K562 (cell line): ENCODE measurements at regions not wholly inside any gene's neighbourhood (a gene's known extent, or its start where the extent isn't known, plus 50 kb on each side); places are given as distances from the start of the nearest gene placed in this dataset.

Experiments used
- CEBPG ChIP-seq, 3 experiments: fragments of 200-800 bp in 1 of 3; sonication (Bioruptor generic) in 1 of 3; sonication (generic) in 1 of 3; formaldehyde crosslinking in 1 of 3; IDR thresholded peaks in 2 of 3; conservative IDR thresholded peaks in 1 of 3; 2 replicates each; pipeline versions ENCODE4 v1.6.1 to v1.8.0; 2016 to 2022; ENCODE audit warnings: missing compliant biosample characterization in 2 of 3, missing genetic modification characterization in 2 of 3, mild to moderate bottlenecking in 1 of 3, missing genetic modification reagents in 1 of 3
- HDAC2 ChIP-seq: fragments of 450-650 bp; IDR thresholded peaks from 2 replicates; pipeline ENCODE4 v1.6.1; 2016; ENCODE audit warnings: mild to moderate bottlenecking
- KAT8 ChIP-seq: fragments of 450-650 bp; IDR thresholded peaks from 2 replicates; pipeline ENCODE4 v1.6.1; 2016; ENCODE audit warnings: low read depth, mild to moderate bottlenecking
- TCF3 ChIP-seq: sonication (generic); formaldehyde crosslinking; IDR thresholded peaks from 2 replicates; pipeline ENCODE4 v1.4.0; 2020; ENCODE audit warnings: mild to moderate bottlenecking, missing genetic modification reagents
- ZFP36 ChIP-seq: fragments of 150-350 bp; IDR thresholded peaks from 2 replicates; pipeline ENCODE4 v1.6.1; 2018; ENCODE audit warnings: low read length, low read depth; ENCODE audit not compliant: partially characterized antibody
- ZNF134 ChIP-seq: fragments of 250-450 bp; sonication (Bioruptor Pico); conservative IDR thresholded peaks from 2 replicates; pipeline ENCODE4 v1.4.0; 2020
- TF ChIP-seq, protein P1 (sequence below): sonication (generic); formaldehyde crosslinking; IDR thresholded peaks from 2 replicates; pipeline ENCODE4 v1.9.0; 2022; ENCODE audit warnings: mild to moderate bottlenecking, missing genetic modification reagents
- TF ChIP-seq, protein P2 (sequence below): sonication (generic); formaldehyde crosslinking; IDR thresholded peaks from 2 replicates; pipeline ENCODE4 v1.8.1; 2022; ENCODE audit warnings: missing genetic modification reagents
- TF ChIP-seq, protein P3 (sequence below): fragments of 250-450 bp; sonication (Bioruptor Pico); IDR thresholded peaks from 2 replicates; pipeline ENCODE4 v1.9.0; 2021; ENCODE audit warnings: mild to moderate bottlenecking, inconsistent platforms
- TF ChIP-seq, protein P4 (sequence below): fragments of 250-450 bp; sonication (Bioruptor Pico); IDR thresholded peaks from 2 replicates; pipeline ENCODE4 v1.5.0; 2021
- TF ChIP-seq, protein P5 (sequence below), 3 experiments: fragments of 200-800 bp in 1 of 3; fragments of 250-450 bp in 1 of 3; fragments of 450-650 bp in 1 of 3; sonication (Bioruptor Pico) in 1 of 3; sonication (Bioruptor generic) in 1 of 3; formaldehyde crosslinking in 1 of 3; IDR thresholded peaks; 2 replicates each; pipeline versions ENCODE4 v1.6.1 to v1.8.0; 2016 to 2022; ENCODE audit warnings: mild to moderate bottlenecking in 2 of 3, missing genetic modification characterization in 2 of 3, missing compliant biosample characterization in 1 of 3, moderate library complexity in 1 of 3

DNA sequence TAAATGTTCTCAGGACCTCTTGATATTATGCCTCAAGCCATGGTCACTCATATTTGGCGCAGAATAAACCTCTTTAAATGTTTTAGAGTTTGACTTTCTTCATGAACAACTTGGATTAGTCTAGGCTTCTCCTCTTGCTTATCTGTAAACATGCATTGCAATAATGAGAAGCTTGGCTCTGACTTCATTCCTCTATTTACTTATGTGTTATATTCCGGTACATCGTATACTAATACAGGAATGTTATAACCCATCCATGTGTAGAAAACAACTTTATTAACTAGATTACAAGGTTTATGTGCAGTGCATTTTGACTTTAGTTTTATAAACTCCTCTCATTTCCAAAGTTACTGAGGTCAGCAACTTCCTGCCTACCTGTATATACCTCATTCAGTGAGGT is 944.3 kb upstream of the GHITM start (continued):
- no peak for TF ChIP-seq CEBPG (CRISPR knock-in tag; IDR thresholded peaks at IDR 0.05)
- TF ChIP-seq CEBPG (tag; conservative IDR thresholded peaks at IDR 0.05 in 1 of 2, IDR thresholded peaks at IDR 0.05 in 1 of 2): no peak
- no peak for TF ChIP-seq ZNF134 (CRISPR knock-in tag)
- TF ChIP-seq, protein P1, sequence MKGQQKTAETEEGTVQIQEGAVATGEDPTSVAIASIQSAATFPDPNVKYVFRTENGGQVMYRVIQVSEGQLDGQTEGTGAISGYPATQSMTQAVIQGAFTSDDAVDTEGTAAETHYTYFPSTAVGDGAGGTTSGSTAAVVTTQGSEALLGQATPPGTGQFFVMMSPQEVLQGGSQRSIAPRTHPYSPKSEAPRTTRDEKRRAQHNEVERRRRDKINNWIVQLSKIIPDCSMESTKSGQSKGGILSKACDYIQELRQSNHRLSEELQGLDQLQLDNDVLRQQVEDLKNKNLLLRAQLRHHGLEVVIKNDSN: no peak
- TF ChIP-seq, protein P2, sequence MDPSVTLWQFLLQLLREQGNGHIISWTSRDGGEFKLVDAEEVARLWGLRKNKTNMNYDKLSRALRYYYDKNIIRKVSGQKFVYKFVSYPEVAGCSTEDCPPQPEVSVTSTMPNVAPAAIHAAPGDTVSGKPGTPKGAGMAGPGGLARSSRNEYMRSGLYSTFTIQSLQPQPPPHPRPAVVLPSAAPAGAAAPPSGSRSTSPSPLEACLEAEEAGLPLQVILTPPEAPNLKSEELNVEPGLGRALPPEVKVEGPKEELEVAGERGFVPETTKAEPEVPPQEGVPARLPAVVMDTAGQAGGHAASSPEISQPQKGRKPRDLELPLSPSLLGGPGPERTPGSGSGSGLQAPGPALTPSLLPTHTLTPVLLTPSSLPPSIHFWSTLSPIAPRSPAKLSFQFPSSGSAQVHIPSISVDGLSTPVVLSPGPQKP (CRISPR knock-in tag): no peak
- no peak for TF ChIP-seq ZFP36
- no peak for TF ChIP-seq HDAC2
- TF ChIP-seq, protein P3, sequence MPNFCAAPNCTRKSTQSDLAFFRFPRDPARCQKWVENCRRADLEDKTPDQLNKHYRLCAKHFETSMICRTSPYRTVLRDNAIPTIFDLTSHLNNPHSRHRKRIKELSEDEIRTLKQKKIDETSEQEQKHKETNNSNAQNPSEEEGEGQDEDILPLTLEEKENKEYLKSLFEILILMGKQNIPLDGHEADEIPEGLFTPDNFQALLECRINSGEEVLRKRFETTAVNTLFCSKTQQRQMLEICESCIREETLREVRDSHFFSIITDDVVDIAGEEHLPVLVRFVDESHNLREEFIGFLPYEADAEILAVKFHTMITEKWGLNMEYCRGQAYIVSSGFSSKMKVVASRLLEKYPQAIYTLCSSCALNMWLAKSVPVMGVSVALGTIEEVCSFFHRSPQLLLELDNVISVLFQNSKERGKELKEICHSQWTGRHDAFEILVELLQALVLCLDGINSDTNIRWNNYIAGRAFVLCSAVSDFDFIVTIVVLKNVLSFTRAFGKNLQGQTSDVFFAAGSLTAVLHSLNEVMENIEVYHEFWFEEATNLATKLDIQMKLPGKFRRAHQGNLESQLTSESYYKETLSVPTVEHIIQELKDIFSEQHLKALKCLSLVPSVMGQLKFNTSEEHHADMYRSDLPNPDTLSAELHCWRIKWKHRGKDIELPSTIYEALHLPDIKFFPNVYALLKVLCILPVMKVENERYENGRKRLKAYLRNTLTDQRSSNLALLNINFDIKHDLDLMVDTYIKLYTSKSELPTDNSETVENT: no peak
- TF ChIP-seq KAT8: no peak
- TF ChIP-seq, protein P4, sequence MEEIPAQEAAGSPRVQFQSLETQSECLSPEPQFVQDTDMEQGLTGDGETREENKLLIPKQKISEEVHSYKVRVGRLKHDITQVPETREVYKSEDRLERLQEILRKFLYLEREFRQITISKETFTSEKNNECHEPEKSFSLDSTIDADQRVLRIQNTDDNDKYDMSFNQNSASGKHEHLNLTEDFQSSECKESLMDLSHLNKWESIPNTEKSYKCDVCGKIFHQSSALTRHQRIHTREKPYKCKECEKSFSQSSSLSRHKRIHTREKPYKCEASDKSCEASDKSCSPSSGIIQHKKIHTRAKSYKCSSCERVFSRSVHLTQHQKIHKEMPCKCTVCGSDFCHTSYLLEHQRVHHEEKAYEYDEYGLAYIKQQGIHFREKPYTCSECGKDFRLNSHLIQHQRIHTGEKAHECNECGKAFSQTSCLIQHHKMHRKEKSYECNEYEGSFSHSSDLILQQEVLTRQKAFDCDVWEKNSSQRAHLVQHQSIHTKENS (CRISPR knock-in tag): no peak
- TF ChIP-seq, protein P5, sequence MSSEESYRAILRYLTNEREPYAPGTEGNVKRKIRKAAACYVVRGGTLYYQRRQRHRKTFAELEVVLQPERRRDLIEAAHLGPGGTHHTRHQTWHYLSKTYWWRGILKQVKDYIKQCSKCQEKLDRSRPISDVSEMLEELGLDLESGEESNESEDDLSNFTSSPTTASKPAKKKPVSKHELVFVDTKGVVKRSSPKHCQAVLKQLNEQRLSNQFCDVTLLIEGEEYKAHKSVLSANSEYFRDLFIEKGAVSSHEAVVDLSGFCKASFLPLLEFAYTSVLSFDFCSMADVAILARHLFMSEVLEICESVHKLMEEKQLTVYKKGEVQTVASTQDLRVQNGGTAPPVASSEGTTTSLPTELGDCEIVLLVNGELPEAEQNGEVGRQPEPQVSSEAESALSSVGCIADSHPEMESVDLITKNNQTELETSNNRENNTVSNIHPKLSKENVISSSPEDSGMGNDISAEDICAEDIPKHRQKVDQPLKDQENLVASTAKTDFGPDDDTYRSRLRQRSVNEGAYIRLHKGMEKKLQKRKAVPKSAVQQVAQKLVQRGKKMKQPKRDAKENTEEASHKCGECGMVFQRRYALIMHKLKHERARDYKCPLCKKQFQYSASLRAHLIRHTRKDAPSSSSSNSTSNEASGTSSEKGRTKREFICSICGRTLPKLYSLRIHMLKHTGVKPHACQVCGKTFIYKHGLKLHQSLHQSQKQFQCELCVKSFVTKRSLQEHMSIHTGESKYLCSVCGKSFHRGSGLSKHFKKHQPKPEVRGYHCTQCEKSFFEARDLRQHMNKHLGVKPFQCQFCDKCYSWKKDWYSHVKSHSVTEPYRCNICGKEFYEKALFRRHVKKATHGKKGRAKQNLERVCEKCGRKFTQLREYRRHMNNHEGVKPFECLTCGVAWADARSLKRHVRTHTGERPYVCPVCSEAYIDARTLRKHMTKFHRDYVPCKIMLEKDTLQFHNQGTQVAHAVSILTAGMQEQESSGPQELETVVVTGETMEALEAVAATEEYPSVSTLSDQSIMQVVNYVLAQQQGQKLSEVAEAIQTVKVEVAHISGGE (CRISPR knock-in tag; IDR thresholded peaks at IDR 0.05): no peak
- TF ChIP-seq TCF3 (CRISPR knock-in tag): no peak
